HepG2 (cell line): ENCODE measurements at regions not wholly inside any gene's neighbourhood (a gene's known extent, or its start where the extent isn't known, plus 50 kb on each side); places are given as distances from the start of the nearest gene placed in this dataset.

Experiments used
- ATAC-seq: fragments of 200-7000 bp; cut with Tn5 transposase; 3 replicates; pipeline ENCODE4 v1.9.1; 2020; ENCODE audit warnings: mild to moderate bottlenecking, moderate library complexity
- BruUV-seq: library from RNA; stranded (reverse); fragments of 400-500 nt; replicated peaks from 2 replicates; lab custom pipeline; 2021; lab: Mats Ljungman, UMichigan
- CTCF ChIA-PET: fragments of 300-600 bp; formaldehyde crosslinking; extraction: SDS; loops from one replicate; lab custom pipeline; 2021; ENCODE audit warnings: low total read pairs, inconsistent platforms, low intra/inter-chr PET ratio; lab: Yijun Ruan, JAX
- POLR2A ChIA-PET: fragments of 350-600 bp; sonication (Branson Sonifier 250); formaldehyde crosslinking; loops from one replicate; lab custom pipeline; 2020; ENCODE audit warnings: antibody characterized with exemption, inconsistent platforms; lab: Yijun Ruan, JAX
- DNase-seq: peaks from one replicate; pipeline ENCODE4 v3.0.0-alpha.2; 2015; ENCODE audit warnings: low spot score
- FAIRE-seq: peaks from 3 replicates; lab custom pipeline; 2011; peaks lifted over from hg19 to GRCh38; lab: Jason Lieb, UNC
- H2AFZ ChIP-seq: one replicate; pipeline ENCODE4 v1.6.1; 2011; ENCODE audit warnings: low read length, inconsistent platforms
- H3K27ac ChIP-seq: fragments of 300-600 bp; 3 replicates; pipeline ENCODE4 v1.8.0; 2011; ENCODE audit warnings: mixed run types, mild to moderate bottlenecking, mixed read lengths, low read length, inconsistent platforms; ENCODE audit not compliant: insufficient read depth; ENCODE audit errors: extremely low read length
- H3K27me3 ChIP-seq, 2 experiments: fragments of 200-600 bp in 1 of 2; 2 replicates in 1 of 2; 3 replicates in 1 of 2; pipeline versions ENCODE4 v1.6.0 to v1.8.0; 2011; ENCODE audit warnings: low read length in 2 of 2, mild to moderate bottlenecking in 2 of 2, moderate library complexity in 2 of 2, inconsistent platforms in 1 of 2; ENCODE audit not compliant: insufficient read depth in 2 of 2, control insufficient read depth in 1 of 2
- H3K36me3 ChIP-seq, 2 experiments: fragments of 200-600 bp in 1 of 2; replicated peaks in 1 of 2; 2 replicates in 1 of 2; 3 replicates in 1 of 2; pipeline versions ENCODE4 v1.5.1 to v1.8.0; 2011; ENCODE audit warnings: low read length in 2 of 2, inconsistent platforms in 1 of 2; ENCODE audit not compliant: insufficient read depth in 2 of 2, control insufficient read depth in 1 of 2
- H3K4me1 ChIP-seq: 2 replicates; pipeline ENCODE4 v1.5.1; 2012; ENCODE audit warnings: low read length, inconsistent platforms; ENCODE audit not compliant: insufficient read depth
- H3K4me2 ChIP-seq: 2 replicates; pipeline ENCODE4 v1.6.0; 2011; ENCODE audit warnings: low read depth, low read length, inconsistent platforms
- H3K4me3 ChIP-seq, 3 experiments: fragments of 200-600 bp in 1 of 3; sonication (generic), shearing (Covaris generic) in 1 of 3; replicated peaks in 1 of 3; 2 replicates each; pipeline ENCODE4 v1.5.1; 2011 to 2016; ENCODE audit warnings: low read length in 3 of 3, inconsistent platforms in 2 of 3, low read depth in 2 of 3, mild to moderate bottlenecking in 2 of 3, control low read depth in 1 of 3, mixed read lengths in 1 of 3; ENCODE audit not compliant: insufficient read depth in 1 of 3
- H3K79me2 ChIP-seq: one replicate; pipeline ENCODE4 v1.6.1; 2011; ENCODE audit warnings: low read length, inconsistent platforms; ENCODE audit not compliant: insufficient read depth
- H3K9ac ChIP-seq: 2 replicates; pipeline ENCODE4 v1.6.0; 2011; ENCODE audit warnings: mild to moderate bottlenecking, low read depth, low read length, inconsistent platforms; ENCODE audit not compliant: insufficient read depth
- H3K9me3 ChIP-seq: 2 replicates; pipeline ENCODE4 v1.5.1; 2012; ENCODE audit warnings: mild to moderate bottlenecking, low read length
- H4K20me1 ChIP-seq: 2 replicates; pipeline ENCODE4 v1.6.0; 2011; ENCODE audit warnings: inconsistent platforms, mild to moderate bottlenecking, low read length, moderate library complexity; ENCODE audit not compliant: insufficient read depth
- ATF1 ChIP-seq: IDR thresholded peaks from 2 replicates; pipeline ENCODE4 v1.6.1; 2016; ENCODE audit warnings: mild to moderate bottlenecking, control low read depth
- HIVEP1 ChIP-seq: sonication (generic); formaldehyde crosslinking; IDR thresholded peaks from 2 replicates; pipeline ENCODE4 v1.4.0; 2020; ENCODE audit warnings: mild to moderate bottlenecking, missing genetic modification reagents
- SALL1 ChIP-seq: sonication (generic); formaldehyde crosslinking; IDR thresholded peaks from 2 replicates; pipeline ENCODE4 v1.8.0; 2022; ENCODE audit warnings: mild to moderate bottlenecking, missing genetic modification reagents
- ZNF3 ChIP-seq: IDR thresholded peaks from 2 replicates; pipeline ENCODE4 v1.7.0; 2017; ENCODE audit warnings: inconsistent platforms
- ZNF737 ChIP-seq: sonication (generic); formaldehyde crosslinking; IDR thresholded peaks from 2 replicates; pipeline ENCODE4 v1.5.0; 2020; ENCODE audit warnings: missing genetic modification reagents, mild to moderate bottlenecking, borderline replicate concordance
- ZSCAN22 ChIP-seq: sonication (generic); formaldehyde crosslinking; IDR thresholded peaks from 2 replicates; pipeline ENCODE4 v1.4.0; 2020; ENCODE audit warnings: mild to moderate bottlenecking, missing genetic modification reagents
- WGBS: methylation state at CpG from one replicate; pipeline ENCODE4 v1.1.6; 2017; ENCODE audit warnings: low lambda C conversion rate; 5-methylcytosine and 5-hydroxymethylcytosine counted together
- in situ Hi-C: cut with HindIII; loops from 2 replicates; pipeline ENCODE4 v1.10.0; 2017; ENCODE audit warnings: low pct_unique_long_range_greater_than_20kb; ENCODE audit not compliant: extremely low pct_ligation_motif_present
- intact Hi-C: fragments of 100-400 bp; cut with micrococcal nuclease; formaldehyde crosslinking; loops from one replicate; pipeline ENCODE4 v1.10.0; 2022; ENCODE audit not compliant: unreplicated experiment
- TF ChIP-seq, protein P1 (sequence below): sonication (generic); formaldehyde crosslinking; IDR thresholded peaks from 2 replicates; pipeline ENCODE4 v1.4.0; 2020; ENCODE audit warnings: missing genetic modification reagents
- TF ChIP-seq, protein P2 (sequence below): sonication (generic); formaldehyde crosslinking; IDR thresholded peaks from 2 replicates; pipeline ENCODE4 v1.4.0; 2020; ENCODE audit warnings: missing genetic modification reagents

DNA sequence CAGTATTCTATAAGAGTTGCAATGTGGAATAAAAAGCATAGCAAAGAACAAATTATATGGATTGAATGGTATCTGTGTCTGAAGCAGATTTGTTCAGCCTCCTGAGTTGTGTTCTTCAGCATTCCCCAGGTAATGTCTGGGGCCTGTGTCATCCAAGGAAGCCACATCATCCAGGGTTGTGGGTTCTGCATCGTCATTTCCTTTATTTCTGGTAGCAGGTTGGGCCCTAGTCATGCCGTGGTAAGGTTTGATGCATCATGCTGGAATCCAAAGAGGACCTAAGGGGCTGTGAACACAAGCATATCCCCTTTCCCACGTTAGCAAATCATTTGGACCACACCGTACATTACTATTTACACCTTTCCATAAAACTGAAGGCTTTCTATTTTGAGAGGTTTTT is 131.0 kb upstream of the ZNF91 start:
- Histone ChIP-seq H3K9me3 (peaks cover 98% of the 10 kb centered on the region), H2AFZ (no peak overlapping the region), H3K4me1 (no peaks in the 10 kb centered on the region), H3K79me2 (no peaks in the 10 kb centered on the region), H3K27me3 (no peaks in the 10 kb centered on the region), H3K36me3 (no peaks in the 10 kb centered on the region), H3K4me3 (no peak overlapping the region), H3K9ac (no peak overlapping the region), H3K4me2 (no peak overlapping the region), H3K27ac (no peak overlapping the region), H4K20me1 (no peaks in the 10 kb centered on the region)
- DNase-seq = no peak
- intact Hi-C loops = no loop called here
- FAIRE-seq = no peak
- TF ChIP-seq SALL1 (CRISPR knock-in tag) (no peak), ZSCAN22 (CRISPR knock-in tag) (no peak), ATF1 (CRISPR knock-in tag) (no peak), ZNF3 (CRISPR knock-in tag) (no peak), HIVEP1 (CRISPR knock-in tag) (no peak), ZNF737 (no peak)
- TF ChIP-seq, protein P1, sequence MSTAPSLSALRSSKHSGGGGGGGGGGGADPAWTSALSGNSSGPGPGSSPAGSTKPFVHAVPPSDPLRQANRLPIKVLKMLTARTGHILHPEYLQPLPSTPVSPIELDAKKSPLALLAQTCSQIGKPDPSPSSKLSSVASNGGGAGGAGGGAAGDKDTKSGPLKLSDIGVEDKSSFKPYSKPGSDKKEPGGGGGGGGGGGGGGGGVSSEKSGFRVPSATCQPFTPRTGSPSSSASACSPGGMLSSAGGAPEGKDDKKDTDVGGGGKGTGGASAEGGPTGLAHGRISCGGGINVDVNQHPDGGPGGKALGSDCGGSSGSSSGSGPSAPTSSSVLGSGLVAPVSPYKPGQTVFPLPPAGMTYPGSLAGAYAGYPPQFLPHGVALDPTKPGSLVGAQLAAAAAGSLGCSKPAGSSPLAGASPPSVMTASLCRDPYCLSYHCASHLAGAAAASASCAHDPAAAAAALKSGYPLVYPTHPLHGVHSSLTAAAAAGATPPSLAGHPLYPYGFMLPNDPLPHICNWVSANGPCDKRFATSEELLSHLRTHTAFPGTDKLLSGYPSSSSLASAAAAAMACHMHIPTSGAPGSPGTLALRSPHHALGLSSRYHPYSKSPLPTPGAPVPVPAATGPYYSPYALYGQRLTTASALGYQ (CRISPR knock-in tag) = no peak
- TF ChIP-seq, protein P2, sequence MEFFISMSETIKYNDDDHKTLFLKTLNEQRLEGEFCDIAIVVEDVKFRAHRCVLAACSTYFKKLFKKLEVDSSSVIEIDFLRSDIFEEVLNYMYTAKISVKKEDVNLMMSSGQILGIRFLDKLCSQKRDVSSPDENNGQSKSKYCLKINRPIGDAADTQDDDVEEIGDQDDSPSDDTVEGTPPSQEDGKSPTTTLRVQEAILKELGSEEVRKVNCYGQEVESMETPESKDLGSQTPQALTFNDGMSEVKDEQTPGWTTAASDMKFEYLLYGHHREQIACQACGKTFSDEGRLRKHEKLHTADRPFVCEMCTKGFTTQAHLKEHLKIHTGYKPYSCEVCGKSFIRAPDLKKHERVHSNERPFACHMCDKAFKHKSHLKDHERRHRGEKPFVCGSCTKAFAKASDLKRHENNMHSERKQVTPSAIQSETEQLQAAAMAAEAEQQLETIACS = no peak
- ChIA-PET POLR2A (no interaction called here), CTCF (no interaction called here)
- in situ Hi-C loops = no loop called here
- 24% methylated on average over 4 of the region's 4 CpGs for WGBS
- ATAC-seq = no peak
- BruUV-seq = no TSS peak
